NOMO-1 (cell line): ENCODE measurements at regions not wholly inside any gene's neighbourhood (a gene's known extent, or its start where the extent isn't known, plus 50 kb on each side); places are given as distances from the start of the nearest gene placed in this dataset.
"Not testable (repeated sequence)": the region's sequence is repeated elsewhere in the genome, so short reads cannot be mapped to it uniquely, and the experiment has no call there.

ENCODE experiments used
- DNase-seq, 2 experiments: peaks; one replicate each; lab custom pipeline; 2025; ENCODE audit not compliant: unreplicated experiment in 2 of 2; lab: John Stamatoyannopoulos, UW

- DNase-seq = no peak
These were observed 97.8 kb upstream of the GSE1 start for GRCh38 chr16:85515319-85515745.

GRCh38 chr16:85515830-85516397 lies 97.2 kb upstream of the GSE1 start:
- no peak for DNase-seq

- DNase-seq = no peak
These were observed 96.0 kb upstream of the GSE1 start for GRCh38 chr16:85517154-85517553.

GRCh38 chr16:85517563-85518179 lies 95.5 kb upstream of the GSE1 start:
- DNase-seq = no peak

GRCh38 chr16:85518398-85519049 lies 94.6 kb upstream of the GSE1 start:
- no peak for DNase-seq

GRCh38 chr16:85519050-85519440 lies 94.1 kb upstream of the GSE1 start:
- DNase-seq = not testable (repeated sequence)

- no peak for DNase-seq
These were observed 93.4 kb upstream of the GSE1 start for GRCh38 chr16:85519540-85520231.

- DNase-seq = no peak
These were observed 92.1 kb upstream of the GSE1 start for GRCh38 chr16:85520853-85521521.

- no peak for DNase-seq
These were observed 91.4 kb upstream of the GSE1 start for GRCh38 chr16:85521552-85522307.

GRCh38 chr16:85522308-85522841 lies 90.7 kb upstream of the GSE1 start:
- no peak for DNase-seq

- DNase-seq = no peak
These were observed 90.1 kb upstream of the GSE1 start for GRCh38 chr16:85522842-85523601.

GRCh38 chr16:85523602-85524364 lies 89.3 kb upstream of the GSE1 start:
- no peak for DNase-seq

- no peak for DNase-seq
These were observed 88.8 kb upstream of the GSE1 start for GRCh38 chr16:85524365-85524629.

GRCh38 chr16:85524630-85525419 lies 88.3 kb upstream of the GSE1 start:
- peak; percentile 89 to 92 for DNase-seq

- no peak for DNase-seq
These were observed 87.5 kb upstream of the GSE1 start for GRCh38 chr16:85525420-85526184.

GRCh38 chr16:85526185-85526974 lies 86.7 kb upstream of the GSE1 start:
- DNase-seq = no peak
